Activated CD8-positive, alpha-beta memory T cell treated with anti-CD3 and anti-CD28 coated beads, Interleukin-2, amount 10 ng/mL, durations not matched to agents 7 days and 5 days (primary cell): ENCODE measurements at regions not wholly inside any gene's neighbourhood (a gene's known extent, or its start where the extent isn't known, plus 50 kb on each side); places are given as distances from the start of the nearest gene placed in this dataset.
"Not testable (repeated sequence)": the region's sequence is repeated elsewhere in the genome, so short reads cannot be mapped to it uniquely, and the experiment has no call there.

Experiments used
- ATAC-seq: fragments of 150-1000 bp; cut with Tn5 transposase; one replicate; pipeline ENCODE4 v1.10.0; 2021; ENCODE audit warnings: moderate library complexity
- CTCF ChIA-PET: fragments of 350-600 bp; sonication (Branson Sonifier 250); formaldehyde crosslinking; loops from one replicate; lab custom pipeline; 2021; ENCODE audit warnings: antibody characterized with exemption; lab: Charles Lee
- DNase-seq: peaks from one replicate; pipeline ENCODE4 v3.0.0-alpha.2; 2020
- H3K27ac Mint-ChIP-seq: one replicate; pipeline ENCODE4 v1.8.0; 2021; ENCODE audit warnings: mild to moderate bottlenecking, mixed read lengths
- H3K27me3 Mint-ChIP-seq: one replicate; pipeline ENCODE4 v1.8.0; 2021; ENCODE audit warnings: mixed read lengths
- H3K36me3 Mint-ChIP-seq: one replicate; pipeline ENCODE4 v1.8.0; 2021; ENCODE audit warnings: mild to moderate bottlenecking, mixed read lengths
- H3K4me1 Mint-ChIP-seq: one replicate; pipeline ENCODE4 v1.8.0; 2021; ENCODE audit warnings: mixed read lengths
- H3K4me3 Mint-ChIP-seq: one replicate; pipeline ENCODE4 v1.8.0; 2021; ENCODE audit warnings: mild to moderate bottlenecking, moderate library complexity, mixed read lengths
- H3K9me3 Mint-ChIP-seq: one replicate; pipeline ENCODE4 v1.8.0; 2022; ENCODE audit warnings: low read depth, mixed read lengths

DNA sequence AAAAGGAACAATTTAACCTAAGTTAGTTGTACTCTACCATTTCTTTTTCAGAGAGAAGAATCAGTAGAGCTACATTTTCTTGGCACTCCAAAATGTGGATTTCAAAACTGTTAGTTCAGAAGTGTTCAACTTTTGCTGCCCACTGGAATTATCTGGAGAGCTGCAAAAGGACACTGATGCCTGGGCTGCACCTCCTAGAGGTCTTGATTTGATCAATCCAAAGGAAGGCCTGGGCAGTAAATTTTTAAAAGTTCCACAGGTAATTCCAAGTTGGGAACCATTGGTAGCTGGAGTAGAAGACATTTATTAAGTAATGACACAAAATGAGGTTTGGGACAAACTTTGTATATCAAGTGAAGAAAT is 79.3 kb upstream of the HMCN1 start:
- CTCF ChIA-PET: no interaction called here
- no peak overlapping the region for H3K4me3 Mint-ChIP-seq
- H3K36me3 Mint-ChIP-seq: peaks cover 15% of the 10 kb centered on the region
- DNase-seq: no peak
- no peaks in the 10 kb centered on the region for H3K27me3 Mint-ChIP-seq
- H3K27ac Mint-ChIP-seq: no peak overlapping the region
- H3K4me1 Mint-ChIP-seq: peaks cover 2% of the 10 kb centered on the region
- ATAC-seq: no peak
- peaks cover 2% of the 10 kb centered on the region for H3K9me3 Mint-ChIP-seq

DNA sequence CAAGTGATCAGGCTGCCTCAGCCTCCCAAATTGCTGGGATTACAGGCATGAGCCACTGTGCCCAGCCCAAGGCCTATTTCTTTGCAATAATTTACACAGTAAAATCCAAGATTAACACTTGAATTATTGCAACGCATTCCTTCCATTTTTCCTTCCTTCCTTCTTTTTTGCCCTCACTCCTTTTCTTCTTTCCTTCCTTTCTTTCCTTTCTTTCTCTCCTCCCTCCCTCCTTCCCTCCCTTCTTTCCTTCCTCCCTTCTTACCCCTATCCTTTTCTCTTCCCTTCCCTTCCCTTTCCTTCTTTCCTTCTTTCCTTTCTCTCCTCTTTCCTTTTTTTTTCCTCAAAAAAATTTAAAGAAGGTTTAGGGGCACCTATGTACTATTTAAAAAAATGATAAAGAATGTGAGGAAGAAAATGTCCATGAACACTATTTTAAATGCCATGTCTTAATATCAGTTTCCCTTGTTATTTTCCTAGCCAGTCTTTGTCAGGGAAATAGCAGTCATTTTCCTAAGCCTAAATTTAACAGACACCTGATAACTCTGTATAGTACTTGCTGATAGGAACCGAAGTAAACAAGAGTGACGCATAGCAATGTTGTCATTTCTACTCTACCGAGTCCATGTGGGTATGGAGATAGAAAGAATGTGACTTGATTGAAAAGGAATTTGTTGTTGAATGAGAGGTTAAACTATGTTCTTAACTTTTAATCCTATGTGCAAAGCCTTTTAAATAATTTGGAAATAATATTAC is 79.8 kb upstream of the HMCN1 start:
- DNase-seq (no peak), ATAC-seq (no peak)
- CTCF ChIA-PET: no interaction called here
- Mint-ChIP-seq H3K4me3 (no peak overlapping the region), H3K9me3 (peaks cover 2% of the 10 kb centered on the region), H3K36me3 (peaks cover 19% of the 10 kb centered on the region), H3K4me1 (peaks cover 2% of the 10 kb centered on the region), H3K27ac (no peak overlapping the region), H3K27me3 (no peaks in the 10 kb centered on the region)

DNA sequence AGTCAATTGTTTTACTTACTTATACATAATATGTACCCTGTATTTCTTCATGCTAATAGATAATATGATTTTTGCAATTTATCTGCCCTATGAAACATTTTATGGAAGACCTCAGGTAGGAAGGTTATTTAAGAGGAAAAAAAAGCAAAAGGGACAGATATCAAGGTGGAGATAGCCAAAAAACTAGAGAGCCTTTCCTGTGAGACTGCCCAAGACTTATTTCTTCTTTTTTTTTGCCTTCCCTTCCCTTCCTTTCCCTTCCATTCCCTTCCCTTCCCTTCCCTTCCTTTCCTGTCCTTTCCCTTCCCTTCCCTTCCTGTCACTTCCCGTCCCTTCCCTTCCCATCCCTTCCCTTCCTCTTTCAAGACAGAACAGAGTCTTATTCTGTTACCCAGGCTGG is 80.6 kb upstream of the HMCN1 start:
- CTCF ChIA-PET: interaction anchor here (1.1 to 3.8 kb wide), 2 partner anchors 12 to 16 kb away, joined by 3 to 19 read pairs; no protein-coding TSS in a partner anchor
- H3K4me3 Mint-ChIP-seq: no peak overlapping the region
- DNase-seq (no peak), ATAC-seq (no peak)
- no peaks in the 10 kb centered on the region for H3K27me3 Mint-ChIP-seq
- peaks cover 2% of the 10 kb centered on the region for H3K9me3 Mint-ChIP-seq
- H3K27ac Mint-ChIP-seq: no peak overlapping the region
- H3K36me3 Mint-ChIP-seq: peaks cover 22% of the 10 kb centered on the region
- peaks cover 2% of the 10 kb centered on the region for H3K4me1 Mint-ChIP-seq

DNA sequence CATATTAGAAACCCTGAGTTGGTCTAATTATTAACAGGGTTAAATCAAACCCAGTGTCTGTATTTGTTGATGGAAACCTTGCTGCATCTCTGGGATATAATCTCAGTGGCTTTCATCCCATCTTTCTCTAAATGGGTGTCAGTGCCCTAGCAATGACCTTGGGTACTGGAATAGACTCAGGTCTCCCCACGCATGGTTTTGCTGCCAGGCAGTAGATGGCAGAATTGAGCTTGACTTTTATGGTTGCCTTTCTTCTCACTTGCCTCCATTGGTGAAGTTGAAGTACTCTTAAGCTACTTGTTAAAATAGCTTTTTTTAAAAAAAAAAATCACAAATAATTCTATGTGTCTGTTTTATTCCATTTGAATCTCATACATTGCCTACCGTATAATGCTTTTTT is 81.8 kb upstream of the HMCN1 start:
- H3K27me3 Mint-ChIP-seq: no peaks in the 10 kb centered on the region
- H3K4me1 Mint-ChIP-seq: peaks cover 9% of the 10 kb centered on the region
- no peak overlapping the region for H3K27ac Mint-ChIP-seq
- no peak overlapping the region for H3K4me3 Mint-ChIP-seq
- peaks cover 4% of the 10 kb centered on the region for H3K9me3 Mint-ChIP-seq
- ATAC-seq (no peak), DNase-seq (no peak)
- CTCF ChIA-PET: interaction anchor here (0.7 to 3.8 kb wide), 11 partner anchors 10 to 92 kb away, joined by 3 to 19 read pairs (median 4); partner anchors contain the start of gene HMCN1
- peaks cover 23% of the 10 kb centered on the region for H3K36me3 Mint-ChIP-seq

DNA sequence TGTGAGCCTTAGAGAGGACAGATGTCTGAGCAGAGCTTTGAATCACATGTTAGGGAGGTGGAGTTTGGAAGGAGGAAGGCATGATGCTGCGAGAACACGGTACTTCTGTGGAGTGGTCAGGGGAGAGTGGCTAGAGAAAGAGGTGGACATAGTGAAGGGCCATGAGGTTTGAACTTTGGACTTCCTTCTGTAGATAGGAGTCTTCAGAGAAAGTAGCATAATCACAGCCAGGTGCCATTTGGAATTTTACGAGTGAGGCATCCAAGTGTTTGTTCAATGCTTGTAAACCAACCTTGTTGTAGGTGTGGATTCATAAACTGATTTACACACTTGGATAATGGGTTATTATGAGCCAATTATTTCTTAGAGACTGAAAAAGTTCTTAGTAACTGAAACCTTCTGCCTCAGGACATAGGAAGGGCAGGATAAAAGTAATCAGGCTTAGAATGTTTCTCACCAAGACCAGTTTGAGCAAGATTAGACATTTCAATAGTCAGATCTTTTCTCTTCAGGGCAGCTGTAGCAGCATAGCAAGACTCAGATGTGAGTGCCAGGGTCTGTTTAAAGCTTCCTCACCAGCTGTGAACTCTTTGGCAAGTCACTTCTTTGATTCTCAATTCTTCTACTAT is 83.5 kb upstream of the HMCN1 start:
- Mint-ChIP-seq H3K27ac (no peak overlapping the region), H3K36me3 (peaks cover 26% of the 10 kb centered on the region), H3K27me3 (no peaks in the 10 kb centered on the region), H3K4me1 (peaks cover 24% of the 10 kb centered on the region), H3K9me3 (peaks cover 6% of the 10 kb centered on the region), H3K4me3 (no peak overlapping the region)
- no peak for DNase-seq
- ATAC-seq: no peak
- CTCF ChIA-PET: interaction anchor here (1.2 to 3.8 kb wide), 6 partner anchors 12 to 55 kb away, joined by 3 to 19 read pairs (median 8); no protein-coding TSS in a partner anchor

DNA sequence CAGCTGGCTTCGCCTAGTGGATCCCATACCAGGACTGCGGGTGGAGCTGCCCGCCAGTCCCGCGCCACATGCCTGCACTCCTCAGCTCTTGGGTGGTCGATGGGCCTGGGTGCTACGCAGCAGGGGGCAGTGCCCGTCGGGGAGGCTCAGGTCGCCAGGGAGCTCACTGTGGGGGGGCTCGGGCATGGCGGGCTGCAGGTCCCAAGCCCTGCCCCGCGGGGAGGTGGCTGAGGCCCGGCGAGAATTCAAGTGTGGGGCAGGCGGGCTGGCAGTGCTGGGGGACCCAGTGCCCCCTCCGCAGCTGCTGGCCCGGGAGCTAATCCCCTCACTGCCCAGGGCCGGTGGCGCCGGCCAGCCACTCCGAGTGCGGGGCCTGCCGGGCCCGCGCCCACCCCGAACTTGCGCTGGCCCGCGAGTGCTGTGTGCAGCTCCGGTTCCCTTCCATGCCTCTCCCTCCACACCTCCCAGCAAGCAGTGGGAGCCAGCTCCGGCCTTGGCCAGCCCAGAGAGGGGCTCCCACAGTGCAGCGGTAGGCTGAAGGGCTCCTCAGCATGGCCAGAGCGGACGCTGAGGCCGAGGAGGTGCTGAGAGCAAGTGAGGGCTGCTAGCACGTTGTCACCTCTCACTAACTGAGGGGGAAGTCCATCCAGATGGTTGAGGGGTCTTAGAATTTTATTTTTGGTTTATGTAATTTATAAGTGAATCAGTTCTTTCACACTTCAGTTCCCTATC is 85.2 kb upstream of the HMCN1 start:
- H3K36me3 Mint-ChIP-seq: peaks cover 38% of the 10 kb centered on the region
- no peak for ATAC-seq
- no peaks in the 10 kb centered on the region for H3K27me3 Mint-ChIP-seq
- DNase-seq: no peak
- H3K4me1 Mint-ChIP-seq: peaks cover 35% of the 10 kb centered on the region
- no peak overlapping the region for H3K4me3 Mint-ChIP-seq
- H3K27ac Mint-ChIP-seq: no peak overlapping the region
- CTCF ChIA-PET: interaction anchor here (1.2 kb wide), 1 partner anchor 16 kb away, joined by 6 read pairs; no protein-coding TSS in a partner anchor
- H3K9me3 Mint-ChIP-seq: peaks cover 15% of the 10 kb centered on the region

DNA sequence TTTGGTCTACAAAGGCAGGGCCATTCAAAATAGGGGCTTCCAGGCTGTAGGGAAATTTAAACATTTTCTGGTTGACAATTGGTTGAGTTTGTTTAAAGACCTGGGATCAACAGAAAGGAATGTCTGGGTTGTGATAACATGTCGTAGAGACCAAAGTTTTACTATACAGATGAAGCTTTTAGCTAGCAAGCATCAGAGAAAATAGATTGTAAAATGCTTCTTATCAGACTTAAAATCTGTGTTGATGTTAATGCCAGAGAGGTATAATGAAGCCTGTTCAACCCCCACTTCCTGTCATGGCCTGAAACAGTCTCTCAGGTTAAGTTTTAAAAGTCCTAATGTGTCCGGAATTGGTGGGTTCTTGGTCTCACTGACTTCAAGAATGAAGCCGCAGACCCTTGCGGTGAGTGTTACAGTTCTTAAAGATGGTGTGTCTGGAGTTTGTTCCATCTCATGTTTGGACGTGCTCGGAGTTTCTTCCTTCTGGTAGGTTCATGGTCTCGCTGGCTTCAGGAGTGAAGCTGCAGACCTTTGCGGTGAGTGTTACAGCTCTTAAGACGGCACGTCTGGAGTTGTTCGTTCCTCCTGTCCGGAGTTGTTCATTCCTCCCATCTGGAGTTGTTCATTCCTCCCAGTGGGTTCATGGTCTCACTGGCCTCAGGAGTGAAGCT is 86.5 kb upstream of the HMCN1 start:
- not testable (repeated sequence) for DNase-seq, H3K27me3 Mint-ChIP-seq, H3K4me3 Mint-ChIP-seq
- ATAC-seq: peak; percentile 36
- peaks cover 38% of the 10 kb centered on the region for H3K4me1 Mint-ChIP-seq
- H3K36me3 Mint-ChIP-seq: peaks cover 43% of the 10 kb centered on the region
- CTCF ChIA-PET: interaction anchor here (0.6 kb wide), 1 partner anchor 355 kb away, joined by 3 read pairs; no protein-coding TSS in a partner anchor
- peak overlapping the region; percentile 73 for H3K27ac Mint-ChIP-seq
- peaks cover 18% of the 10 kb centered on the region for H3K9me3 Mint-ChIP-seq

DNA sequence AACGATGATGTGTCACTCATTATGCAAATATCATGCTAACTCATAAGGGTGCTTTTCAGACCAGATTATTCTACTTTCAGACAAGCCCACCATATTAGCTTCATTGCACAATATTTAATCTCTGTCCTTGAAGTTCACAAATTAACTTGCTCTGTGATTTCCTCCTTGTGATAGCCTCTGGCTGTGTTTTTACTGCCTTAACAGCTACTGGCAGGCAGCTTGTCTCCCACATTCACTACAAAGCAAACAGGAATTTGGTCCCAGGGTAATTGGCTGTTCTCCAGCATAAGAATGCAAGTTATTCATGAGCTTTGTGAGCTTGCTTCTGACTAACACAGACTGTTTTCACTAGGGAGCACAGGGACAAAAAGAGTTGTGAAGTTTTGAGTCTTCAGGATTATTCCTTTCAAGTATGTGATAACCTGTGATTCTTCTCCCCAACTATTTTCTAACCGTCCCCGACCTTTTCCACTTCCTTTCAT is 87.9 kb upstream of the HMCN1 start:
- DNase-seq (no peak), ATAC-seq (no peak)
- Mint-ChIP-seq H3K4me1 (peaks cover 38% of the 10 kb centered on the region), H3K27ac (peak overlapping the region; percentile 69), H3K9me3 (peaks cover 16% of the 10 kb centered on the region), H3K4me3 (no peak overlapping the region), H3K36me3 (peaks cover 51% of the 10 kb centered on the region), H3K27me3 (no peaks in the 10 kb centered on the region)
- CTCF ChIA-PET: interaction anchor here (1.1 to 2.2 kb wide), 3 partner anchors 9 to 328 kb away, joined by 3 to 8 read pairs (median 7); no protein-coding TSS in a partner anchor

DNA sequence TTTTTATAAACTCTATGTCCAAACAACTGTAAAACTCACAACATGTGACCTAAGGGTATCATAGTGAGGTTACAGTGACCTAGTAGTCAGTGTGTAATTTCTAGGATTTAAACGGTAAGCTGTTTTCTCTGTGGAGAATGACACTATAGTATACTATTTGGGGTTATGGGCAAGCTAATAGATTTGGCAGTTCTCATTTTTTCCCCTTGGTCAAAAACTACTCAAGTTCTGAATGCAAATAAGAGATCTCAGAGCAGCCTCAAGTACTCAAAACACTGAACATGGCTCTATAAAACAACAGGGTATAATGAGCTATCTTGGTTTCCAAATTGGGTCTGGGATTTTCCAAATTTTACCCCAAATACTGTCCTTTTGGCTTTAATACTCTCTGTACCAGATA is 88.5 kb upstream of the HMCN1 start:
- Mint-ChIP-seq H3K4me1 (peaks cover 38% of the 10 kb centered on the region), H3K27me3 (no peaks in the 10 kb centered on the region), H3K27ac (no peak overlapping the region), H3K4me3 (no peak overlapping the region), H3K36me3 (peaks cover 53% of the 10 kb centered on the region), H3K9me3 (peaks cover 16% of the 10 kb centered on the region)
- DNase-seq (no peak), ATAC-seq (no peak)
- CTCF ChIA-PET: interaction anchor here (1.8 to 2.2 kb wide), 2 partner anchors 9 to 24 kb away, joined by 7 to 8 read pairs; no protein-coding TSS in a partner anchor

DNA sequence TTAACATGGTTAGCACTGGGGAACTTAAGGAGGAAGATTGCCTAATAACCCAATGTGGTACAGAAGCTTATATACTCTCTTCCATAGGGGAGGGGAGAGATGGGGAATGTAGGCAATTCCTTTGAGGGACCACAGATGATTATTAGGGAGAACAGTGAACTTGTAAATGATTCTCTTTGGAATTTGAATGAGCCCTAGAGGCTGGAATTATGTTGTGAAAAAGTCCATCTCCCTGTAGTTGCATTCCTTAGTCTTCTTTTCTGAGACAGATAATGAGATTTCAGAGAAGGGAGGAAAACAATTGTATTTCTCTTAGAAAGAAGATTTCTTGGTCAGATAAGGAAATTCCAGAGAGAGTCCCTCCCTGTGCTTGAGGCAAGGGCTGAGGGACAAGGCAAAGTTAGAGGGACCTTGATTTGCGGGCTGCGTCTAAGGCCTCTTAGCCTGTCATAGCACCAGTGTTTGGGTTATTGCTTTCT is 89.0 kb upstream of the HMCN1 start:
- CTCF ChIA-PET: interaction anchor here (2.2 kb wide), 1 partner anchor 25 kb away, joined by 8 read pairs; no protein-coding TSS in a partner anchor
- no peak overlapping the region for H3K4me3 Mint-ChIP-seq
- H3K27ac Mint-ChIP-seq: no peak overlapping the region
- H3K27me3 Mint-ChIP-seq: no peaks in the 10 kb centered on the region
- ATAC-seq: no peak
- peaks cover 54% of the 10 kb centered on the region for H3K36me3 Mint-ChIP-seq
- peaks cover 19% of the 10 kb centered on the region for H3K9me3 Mint-ChIP-seq
- DNase-seq: no peak
- H3K4me1 Mint-ChIP-seq: peaks cover 38% of the 10 kb centered on the region

DNA sequence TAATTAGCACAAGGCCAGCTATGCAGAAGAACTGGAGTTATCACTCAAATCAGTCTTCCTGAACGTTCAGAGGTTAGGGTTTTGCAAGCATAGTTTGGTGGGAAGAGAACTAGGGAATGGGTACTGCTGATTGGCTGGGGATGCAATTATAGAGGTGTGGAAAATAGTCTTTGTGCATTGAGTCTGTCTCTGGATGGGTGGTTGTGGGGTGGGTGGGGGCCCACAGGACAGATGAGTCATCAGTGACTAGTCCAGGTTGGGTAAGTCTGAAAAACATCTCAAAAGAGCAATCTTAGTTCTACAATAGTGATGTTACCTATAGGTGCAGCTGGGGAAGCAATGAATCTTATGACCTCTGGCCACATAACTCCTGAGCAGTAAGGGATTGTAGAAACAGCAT is 89.7 kb upstream of the HMCN1 start:
- CTCF ChIA-PET: no interaction called here
- peak overlapping the region; percentile 18 for H3K27ac Mint-ChIP-seq
- DNase-seq (no peak), ATAC-seq (no peak)
- H3K4me3 Mint-ChIP-seq: no peak overlapping the region
- peaks cover 19% of the 10 kb centered on the region for H3K9me3 Mint-ChIP-seq
- H3K36me3 Mint-ChIP-seq: peaks cover 54% of the 10 kb centered on the region
- H3K27me3 Mint-ChIP-seq: no peaks in the 10 kb centered on the region
- peaks cover 38% of the 10 kb centered on the region for H3K4me1 Mint-ChIP-seq

DNA sequence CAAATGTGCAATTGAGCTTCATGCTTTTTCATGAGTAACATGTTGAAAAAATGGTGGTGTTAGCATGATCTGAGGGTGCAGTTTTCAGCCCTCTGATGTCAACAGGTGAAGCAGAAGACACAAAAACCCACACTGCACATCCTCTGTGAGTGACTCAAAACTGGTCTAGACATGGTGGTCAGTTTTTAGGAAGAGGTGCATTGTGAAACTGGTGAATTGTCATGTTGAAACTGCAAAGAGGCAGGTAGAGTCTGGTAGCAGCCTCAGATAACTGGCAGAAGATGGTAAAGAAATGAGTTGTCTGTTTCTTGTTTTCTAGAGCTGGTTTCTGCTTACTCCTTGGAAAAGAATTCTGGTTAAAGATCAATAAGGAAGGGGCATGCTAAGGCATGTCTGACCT is 97.3 kb upstream of the HMCN1 start:
- CTCF ChIA-PET: interaction anchor here (0.6 to 4.3 kb wide), 14 partner anchors 10 to 321 kb away, joined by 3 to 19 read pairs (median 4); no protein-coding TSS in a partner anchor
- Mint-ChIP-seq H3K9me3 (peaks cover 19% of the 10 kb centered on the region), H3K4me3 (peak overlapping the region; percentile 7), H3K36me3 (peaks cover 65% of the 10 kb centered on the region), H3K4me1 (peaks cover 41% of the 10 kb centered on the region), H3K27me3 (no peaks in the 10 kb centered on the region), H3K27ac (peak overlapping the region; percentile 88)
- DNase-seq: peak; percentile 85
- peak; percentile 96 for ATAC-seq
